HCT116 (cell line): ENCODE measurements at regions not wholly inside any gene's neighbourhood (a gene's known extent, or its start where the extent isn't known, plus 50 kb on each side); places are given as distances from the start of the nearest gene placed in this dataset.

Experiments
- EGR1 ChIP-seq: IDR thresholded peaks from 2 replicates; pipeline ENCODE4 v1.6.1; 2012; ENCODE audit warnings: low read depth
- EZH2phosphoT487 ChIP-seq: fragments of 200-600 bp; IDR thresholded peaks from 2 replicates; pipeline ENCODE4 v1.6.1; 2018; ENCODE audit warnings: antibody characterized with exemption, borderline replicate concordance
- MAX ChIP-seq: IDR thresholded peaks from 2 replicates; pipeline ENCODE4 v1.6.1; 2012
- POLR2A ChIP-seq: IDR thresholded peaks from 2 replicates; pipeline ENCODE4 v1.7.0; 2011; ENCODE audit warnings: borderline replicate concordance; ENCODE audit not compliant: insufficient read depth, insufficient read length; ENCODE audit errors: extremely low read depth
- RAD21 ChIP-seq: IDR thresholded peaks from 2 replicates; pipeline ENCODE4 v1.6.1; 2012; ENCODE audit warnings: low read depth, mild to moderate bottlenecking
- SRF ChIP-seq: IDR thresholded peaks from 2 replicates; pipeline ENCODE4 v1.6.1; 2012; ENCODE audit warnings: low read depth
- YY1 ChIP-seq: IDR thresholded peaks from 2 replicates; pipeline ENCODE4 v1.6.1; 2011; ENCODE audit warnings: low read length, low read depth, moderate library complexity, mild to moderate bottlenecking; ENCODE audit not compliant: insufficient replicate concordance; ENCODE audit errors: extremely low read depth
- ZFX ChIP-seq: fragments of 450-650 bp; IDR thresholded peaks from 2 replicates; pipeline ENCODE4 v1.6.1; 2017
- TF ChIP-seq, protein P1 (sequence below), 3 experiments: fragments of 200-600 bp in 1 of 3; sonication (generic) in 1 of 3; IDR thresholded peaks in 2 of 3; conservative IDR thresholded peaks in 1 of 3; 2 replicates each; pipeline ENCODE4 v1.5.1; 2012 to 2017; ENCODE audit warnings: low read depth in 2 of 3, low read length in 2 of 3, antibody characterized with exemption in 1 of 3, borderline replicate concordance in 1 of 3, control low read depth in 1 of 3, mild to moderate bottlenecking in 1 of 3, mixed read lengths in 1 of 3, mixed run types in 1 of 3, moderate library complexity in 1 of 3; ENCODE audit not compliant: insufficient read depth in 1 of 3
- TF ChIP-seq, protein P2 (sequence below): IDR thresholded peaks from 2 replicates; pipeline ENCODE4 v1.6.1; 2012
- TF ChIP-seq, protein P3 (sequence below): IDR thresholded peaks from 2 replicates; pipeline ENCODE4 v1.6.1; 2012; ENCODE audit warnings: low read depth
- TF ChIP-seq, protein P4 (sequence below): IDR thresholded peaks from 2 replicates; pipeline ENCODE4 v1.6.1; 2011; ENCODE audit warnings: mild to moderate bottlenecking, low read length, moderate library complexity; ENCODE audit not compliant: insufficient replicate concordance; ENCODE audit errors: extremely low read depth

DNA sequence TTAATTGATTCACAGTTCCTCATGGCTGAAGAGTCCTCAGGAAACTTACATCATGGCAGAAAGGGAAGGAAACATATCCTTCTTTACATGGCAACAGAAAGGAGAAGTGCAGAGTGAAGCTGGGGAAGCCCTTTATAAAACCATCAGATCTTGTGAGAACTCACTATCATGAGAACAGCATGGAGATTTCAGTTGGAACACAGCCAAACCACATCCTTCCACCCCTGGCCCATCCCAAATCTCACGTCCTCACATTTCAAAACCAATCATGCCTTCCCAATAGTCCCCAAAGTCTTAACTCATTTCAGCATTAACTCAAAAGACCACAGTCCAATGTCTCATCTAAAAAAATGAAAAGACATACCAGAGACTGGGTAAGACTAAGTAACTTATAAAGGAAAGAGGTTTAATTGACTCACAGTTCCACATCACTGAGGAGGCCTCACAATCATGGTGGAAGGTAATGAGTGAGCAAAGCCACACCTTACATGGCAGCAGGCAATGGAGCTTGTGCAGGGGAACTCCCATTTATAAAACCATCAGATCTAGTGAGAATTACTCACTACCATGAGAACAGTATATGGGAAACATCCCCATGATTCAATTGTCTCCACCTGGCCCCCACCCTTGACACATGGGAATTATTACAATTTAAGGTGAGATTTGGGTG is 105.2 kb downstream of the MRPL39 start:
- TF ChIP-seq MAX (no peak), ZFX (no peak), RAD21 (no peak), YY1 (no peak), POLR2A (no peak), EGR1 (no peak), EZH2phosphoT487 (no peak), SRF (no peak)
- TF ChIP-seq, protein P1, sequence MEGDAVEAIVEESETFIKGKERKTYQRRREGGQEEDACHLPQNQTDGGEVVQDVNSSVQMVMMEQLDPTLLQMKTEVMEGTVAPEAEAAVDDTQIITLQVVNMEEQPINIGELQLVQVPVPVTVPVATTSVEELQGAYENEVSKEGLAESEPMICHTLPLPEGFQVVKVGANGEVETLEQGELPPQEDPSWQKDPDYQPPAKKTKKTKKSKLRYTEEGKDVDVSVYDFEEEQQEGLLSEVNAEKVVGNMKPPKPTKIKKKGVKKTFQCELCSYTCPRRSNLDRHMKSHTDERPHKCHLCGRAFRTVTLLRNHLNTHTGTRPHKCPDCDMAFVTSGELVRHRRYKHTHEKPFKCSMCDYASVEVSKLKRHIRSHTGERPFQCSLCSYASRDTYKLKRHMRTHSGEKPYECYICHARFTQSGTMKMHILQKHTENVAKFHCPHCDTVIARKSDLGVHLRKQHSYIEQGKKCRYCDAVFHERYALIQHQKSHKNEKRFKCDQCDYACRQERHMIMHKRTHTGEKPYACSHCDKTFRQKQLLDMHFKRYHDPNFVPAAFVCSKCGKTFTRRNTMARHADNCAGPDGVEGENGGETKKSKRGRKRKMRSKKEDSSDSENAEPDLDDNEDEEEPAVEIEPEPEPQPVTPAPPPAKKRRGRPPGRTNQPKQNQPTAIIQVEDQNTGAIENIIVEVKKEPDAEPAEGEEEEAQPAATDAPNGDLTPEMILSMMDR (IDR thresholded peaks at IDR 0.05 in 2 of 3, conservative IDR thresholded peaks at IDR 0.05 in 1 of 3; ENCODE audit: borderline replicate concordance in 1 of 3, insufficient read depth in 1 of 3, low read depth in 2 of 3, low read length in 2 of 3), result no peak
- TF ChIP-seq, protein P2, sequence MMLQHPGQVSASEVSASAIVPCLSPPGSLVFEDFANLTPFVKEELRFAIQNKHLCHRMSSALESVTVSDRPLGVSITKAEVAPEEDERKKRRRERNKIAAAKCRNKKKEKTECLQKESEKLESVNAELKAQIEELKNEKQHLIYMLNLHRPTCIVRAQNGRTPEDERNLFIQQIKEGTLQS, result no peak
- TF ChIP-seq, protein P3, sequence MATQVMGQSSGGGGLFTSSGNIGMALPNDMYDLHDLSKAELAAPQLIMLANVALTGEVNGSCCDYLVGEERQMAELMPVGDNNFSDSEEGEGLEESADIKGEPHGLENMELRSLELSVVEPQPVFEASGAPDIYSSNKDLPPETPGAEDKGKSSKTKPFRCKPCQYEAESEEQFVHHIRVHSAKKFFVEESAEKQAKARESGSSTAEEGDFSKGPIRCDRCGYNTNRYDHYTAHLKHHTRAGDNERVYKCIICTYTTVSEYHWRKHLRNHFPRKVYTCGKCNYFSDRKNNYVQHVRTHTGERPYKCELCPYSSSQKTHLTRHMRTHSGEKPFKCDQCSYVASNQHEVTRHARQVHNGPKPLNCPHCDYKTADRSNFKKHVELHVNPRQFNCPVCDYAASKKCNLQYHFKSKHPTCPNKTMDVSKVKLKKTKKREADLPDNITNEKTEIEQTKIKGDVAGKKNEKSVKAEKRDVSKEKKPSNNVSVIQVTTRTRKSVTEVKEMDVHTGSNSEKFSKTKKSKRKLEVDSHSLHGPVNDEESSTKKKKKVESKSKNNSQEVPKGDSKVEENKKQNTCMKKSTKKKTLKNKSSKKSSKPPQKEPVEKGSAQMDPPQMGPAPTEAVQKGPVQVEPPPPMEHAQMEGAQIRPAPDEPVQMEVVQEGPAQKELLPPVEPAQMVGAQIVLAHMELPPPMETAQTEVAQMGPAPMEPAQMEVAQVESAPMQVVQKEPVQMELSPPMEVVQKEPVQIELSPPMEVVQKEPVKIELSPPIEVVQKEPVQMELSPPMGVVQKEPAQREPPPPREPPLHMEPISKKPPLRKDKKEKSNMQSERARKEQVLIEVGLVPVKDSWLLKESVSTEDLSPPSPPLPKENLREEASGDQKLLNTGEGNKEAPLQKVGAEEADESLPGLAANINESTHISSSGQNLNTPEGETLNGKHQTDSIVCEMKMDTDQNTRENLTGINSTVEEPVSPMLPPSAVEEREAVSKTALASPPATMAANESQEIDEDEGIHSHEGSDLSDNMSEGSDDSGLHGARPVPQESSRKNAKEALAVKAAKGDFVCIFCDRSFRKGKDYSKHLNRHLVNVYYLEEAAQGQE, result no peak
- TF ChIP-seq, protein P4, sequence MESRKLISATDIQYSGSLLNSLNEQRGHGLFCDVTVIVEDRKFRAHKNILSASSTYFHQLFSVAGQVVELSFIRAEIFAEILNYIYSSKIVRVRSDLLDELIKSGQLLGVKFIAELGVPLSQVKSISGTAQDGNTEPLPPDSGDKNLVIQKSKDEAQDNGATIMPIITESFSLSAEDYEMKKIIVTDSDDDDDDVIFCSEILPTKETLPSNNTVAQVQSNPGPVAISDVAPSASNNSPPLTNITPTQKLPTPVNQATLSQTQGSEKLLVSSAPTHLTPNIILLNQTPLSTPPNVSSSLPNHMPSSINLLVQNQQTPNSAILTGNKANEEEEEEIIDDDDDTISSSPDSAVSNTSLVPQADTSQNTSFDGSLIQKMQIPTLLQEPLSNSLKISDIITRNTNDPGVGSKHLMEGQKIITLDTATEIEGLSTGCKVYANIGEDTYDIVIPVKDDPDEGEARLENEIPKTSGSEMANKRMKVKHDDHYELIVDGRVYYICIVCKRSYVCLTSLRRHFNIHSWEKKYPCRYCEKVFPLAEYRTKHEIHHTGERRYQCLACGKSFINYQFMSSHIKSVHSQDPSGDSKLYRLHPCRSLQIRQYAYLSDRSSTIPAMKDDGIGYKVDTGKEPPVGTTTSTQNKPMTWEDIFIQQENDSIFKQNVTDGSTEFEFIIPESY, result no peak
